ENCODE measurements at regions not wholly inside any gene's neighbourhood (a gene's known extent, or its start where the extent isn't known, plus 50 kb on each side); places are given as distances from the start of the nearest gene placed in this dataset.

GRCh38 chr9:126107693-126108092 is 218.9 kb upstream of the MVB12B start:
- no peaks in the 10 kb centered on the region for H3K9me3 ChIP-seq (ENCODE audit: severe bottlenecking)
- TF ChIP-seq CTCF (IDR thresholded peaks at IDR 0.05; ENCODE audit: poor library complexity, severe bottlenecking): no peak
- peaks cover 4% of the 10 kb centered on the region for H3K27me3 ChIP-seq (ENCODE audit: insufficient read depth, poor library complexity, severe bottlenecking)
- DNase-seq (ENCODE audit: low spot score): no peak
- H3K4me1 ChIP-seq (ENCODE audit: insufficient read depth, poor library complexity, severe bottlenecking): no peaks in the 10 kb centered on the region
- H3K27ac ChIP-seq (ENCODE audit: poor library complexity, severe bottlenecking): no peak overlapping the region
- no peak overlapping the region for H3K4me3 ChIP-seq (ENCODE audit: severe bottlenecking)
- no peak for ATAC-seq (ENCODE audit: low read depth)
- no peaks in the 10 kb centered on the region for H3K36me3 ChIP-seq (ENCODE audit: low read depth)

DNA sequence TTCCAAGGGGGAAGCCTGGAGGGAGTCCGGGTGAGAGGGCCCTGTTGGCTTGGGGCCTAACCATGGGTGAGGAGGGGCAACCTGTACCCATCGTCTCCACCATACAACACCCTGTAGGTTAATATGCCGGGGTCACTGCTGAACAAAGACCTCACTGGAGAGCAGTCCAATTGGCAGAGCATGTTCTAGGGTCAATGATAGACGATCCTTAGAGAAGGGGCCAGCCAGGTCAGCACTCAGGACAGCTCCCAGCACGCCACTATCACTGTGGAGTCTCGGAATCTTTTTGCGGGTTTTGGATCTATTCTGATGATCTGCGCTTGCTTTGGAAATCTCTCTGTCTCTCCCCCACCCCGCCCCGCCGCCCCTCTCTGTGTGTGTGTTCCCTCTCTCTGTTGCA is 218.4 kb upstream of the MVB12B start:
- no peak for TF ChIP-seq CTCF (IDR thresholded peaks at IDR 0.05; ENCODE audit: poor library complexity, severe bottlenecking)
- no peaks in the 10 kb centered on the region for H3K36me3 ChIP-seq (ENCODE audit: low read depth)
- no peaks in the 10 kb centered on the region for H3K9me3 ChIP-seq (ENCODE audit: severe bottlenecking)
- no peak overlapping the region for H3K27ac ChIP-seq (ENCODE audit: poor library complexity, severe bottlenecking)
- H3K4me1 ChIP-seq (ENCODE audit: insufficient read depth, poor library complexity, severe bottlenecking): no peaks in the 10 kb centered on the region
- peaks cover 4% of the 10 kb centered on the region for H3K27me3 ChIP-seq (ENCODE audit: insufficient read depth, poor library complexity, severe bottlenecking)
- DNase-seq (ENCODE audit: low spot score): no peak
- no peak overlapping the region for H3K4me3 ChIP-seq (ENCODE audit: severe bottlenecking)
- ATAC-seq (ENCODE audit: low read depth): no peak

DNA sequence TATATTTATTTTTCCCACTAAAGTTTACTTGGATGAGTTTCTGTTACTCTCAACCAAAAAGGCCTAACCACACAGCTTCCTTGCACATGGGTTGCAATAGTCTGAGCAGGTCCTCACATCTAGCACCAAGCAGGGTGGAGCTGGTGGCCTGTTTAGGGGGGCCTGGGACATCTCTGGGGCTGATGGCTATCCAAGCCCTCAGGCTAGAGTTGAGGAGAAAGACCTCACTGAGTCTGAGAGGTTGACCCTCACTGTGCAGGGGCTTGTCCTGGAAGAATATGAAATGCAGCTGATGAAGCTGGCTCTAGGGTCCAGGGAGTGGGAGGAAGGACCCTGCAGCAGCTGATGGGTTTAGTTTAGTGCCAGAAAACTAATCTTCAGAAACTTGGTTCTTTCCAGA is 217.1 kb upstream of the MVB12B start:
- no peaks in the 10 kb centered on the region for H3K36me3 ChIP-seq (ENCODE audit: low read depth)
- peaks cover 11% of the 10 kb centered on the region for H3K27me3 ChIP-seq (ENCODE audit: insufficient read depth, poor library complexity, severe bottlenecking)
- H3K4me3 ChIP-seq (ENCODE audit: severe bottlenecking): no peak overlapping the region
- DNase-seq (ENCODE audit: low spot score): no peak
- H3K27ac ChIP-seq (ENCODE audit: poor library complexity, severe bottlenecking): no peak overlapping the region
- H3K9me3 ChIP-seq (ENCODE audit: severe bottlenecking): no peaks in the 10 kb centered on the region
- no peak for TF ChIP-seq CTCF (IDR thresholded peaks at IDR 0.05; ENCODE audit: poor library complexity, severe bottlenecking)
- H3K4me1 ChIP-seq (ENCODE audit: insufficient read depth, poor library complexity, severe bottlenecking): no peaks in the 10 kb centered on the region
- no peak for ATAC-seq (ENCODE audit: low read depth)

DNA sequence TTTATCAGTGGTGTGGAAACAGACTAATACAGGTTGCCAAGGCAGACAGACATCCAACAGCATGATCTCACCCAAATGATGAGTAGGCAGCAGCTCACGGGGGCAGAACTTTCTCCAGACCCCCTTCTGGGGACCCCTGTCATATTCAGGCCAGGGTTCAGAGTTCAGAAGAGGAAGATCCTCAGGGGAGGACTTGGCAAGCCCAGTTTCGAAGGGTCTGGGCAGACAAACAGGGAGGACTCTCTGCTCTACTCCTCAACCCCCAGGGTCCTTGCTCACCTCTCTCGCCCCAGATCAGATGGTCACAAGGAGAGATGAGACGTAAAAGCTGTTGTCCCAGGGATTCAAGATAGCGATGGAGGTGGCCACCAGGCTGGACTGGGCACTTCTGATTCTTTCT is 215.1 kb upstream of the MVB12B start:
- Histone ChIP-seq H3K9me3 (ENCODE audit: severe bottlenecking) (no peaks in the 10 kb centered on the region), H3K27ac (ENCODE audit: poor library complexity, severe bottlenecking) (no peak overlapping the region), H3K4me3 (ENCODE audit: severe bottlenecking) (no peak overlapping the region), H3K27me3 (ENCODE audit: insufficient read depth, poor library complexity, severe bottlenecking) (peaks cover 23% of the 10 kb centered on the region), H3K36me3 (ENCODE audit: low read depth) (no peaks in the 10 kb centered on the region), H3K4me1 (ENCODE audit: insufficient read depth, poor library complexity, severe bottlenecking) (no peaks in the 10 kb centered on the region)
- no peak for DNase-seq (ENCODE audit: low spot score)
- no peak for TF ChIP-seq CTCF (IDR thresholded peaks at IDR 0.05; ENCODE audit: poor library complexity, severe bottlenecking)
- ATAC-seq (ENCODE audit: low read depth): no peak

- Histone ChIP-seq H3K4me3 (ENCODE audit: severe bottlenecking) (no peak overlapping the region), H3K9me3 (ENCODE audit: severe bottlenecking) (no peaks in the 10 kb centered on the region), H3K36me3 (ENCODE audit: low read depth) (no peaks in the 10 kb centered on the region), H3K27ac (ENCODE audit: poor library complexity, severe bottlenecking) (no peak overlapping the region), H3K4me1 (ENCODE audit: insufficient read depth, poor library complexity, severe bottlenecking) (no peaks in the 10 kb centered on the region), H3K27me3 (ENCODE audit: insufficient read depth, poor library complexity, severe bottlenecking) (peaks cover 23% of the 10 kb centered on the region)
- no peak for DNase-seq (ENCODE audit: low spot score)
- no peak for TF ChIP-seq CTCF (IDR thresholded peaks at IDR 0.05; ENCODE audit: poor library complexity, severe bottlenecking)
- no peak for ATAC-seq (ENCODE audit: low read depth)
Measured at GRCh38 chr9:126112135-126112720, 214.4 kb upstream of the MVB12B start.
